Activated naive CD4-positive, alpha-beta T cell treated with anti-CD3 and anti-CD28 coated beads, Interleukin-2, amount 50 U/mL, for 24 hours (primary cell): ENCODE measurements at regions not wholly inside any gene's neighbourhood (a gene's known extent, or its start where the extent isn't known, plus 50 kb on each side); places are given as distances from the start of the nearest gene placed in this dataset.

ENCODE experiments used
- H3K27ac Mint-ChIP-seq: one replicate; pipeline ENCODE4 v1.8.0; 2021; ENCODE audit warnings: mild to moderate bottlenecking, mixed read lengths
- H3K27me3 Mint-ChIP-seq: one replicate; pipeline ENCODE4 v1.8.0; 2021; ENCODE audit warnings: mixed read lengths
- H3K36me3 Mint-ChIP-seq: one replicate; pipeline ENCODE4 v1.8.0; 2021; ENCODE audit warnings: mixed read lengths
- H3K4me1 Mint-ChIP-seq: one replicate; pipeline ENCODE4 v1.8.0; 2021; ENCODE audit warnings: mixed read lengths
- H3K4me3 Mint-ChIP-seq: one replicate; pipeline ENCODE4 v1.8.0; 2021; ENCODE audit warnings: mild to moderate bottlenecking, mixed read lengths
- H3K9me3 Mint-ChIP-seq: one replicate; pipeline ENCODE4 v1.8.0; 2021; ENCODE audit warnings: mixed read lengths

DNA sequence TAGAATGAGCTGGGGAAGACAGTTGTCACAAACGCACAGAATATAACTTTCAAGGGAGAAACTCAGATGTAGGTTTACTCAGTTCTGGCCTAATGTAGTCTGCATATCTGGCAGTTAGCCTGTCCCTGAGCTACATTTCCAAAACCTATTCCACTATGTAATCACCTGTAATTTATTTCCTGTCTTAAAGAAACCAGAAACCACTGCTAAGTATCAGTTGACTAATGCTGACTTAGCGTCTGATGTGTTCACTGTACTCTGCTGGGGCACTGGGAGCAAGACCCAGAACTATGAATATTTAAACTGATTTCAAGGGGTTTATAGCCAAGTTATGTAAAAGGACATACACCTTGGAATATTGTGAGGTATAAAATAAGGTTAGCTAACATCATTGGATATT is 1995.2 kb upstream of the PIK3C3 start:
- H3K4me1 Mint-ChIP-seq: no peaks in the 10 kb centered on the region
- no peak overlapping the region for H3K4me3 Mint-ChIP-seq
- H3K27ac Mint-ChIP-seq: no peak overlapping the region
- H3K36me3 Mint-ChIP-seq: no peaks in the 10 kb centered on the region
- peaks cover 8% of the 10 kb centered on the region for H3K9me3 Mint-ChIP-seq
- no peaks in the 10 kb centered on the region for H3K27me3 Mint-ChIP-seq

DNA sequence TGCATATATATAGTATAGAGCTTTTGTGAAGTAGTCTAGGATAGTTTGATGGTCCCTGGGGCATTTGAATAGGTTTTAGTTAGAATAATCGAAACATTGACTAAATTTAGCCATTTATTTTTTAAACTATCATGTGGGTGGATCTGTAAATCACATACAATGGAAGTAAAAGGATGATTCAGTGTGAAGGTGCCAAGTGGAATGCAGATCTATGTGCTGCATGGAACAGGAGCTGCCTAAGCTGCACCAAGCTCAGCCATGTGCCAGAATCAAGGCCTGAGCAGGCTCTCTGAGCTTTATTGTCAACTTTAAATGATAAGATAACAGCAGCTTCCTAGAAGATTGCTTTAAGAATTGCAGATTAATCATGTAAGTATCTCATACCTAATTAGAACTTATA is 1996.2 kb upstream of the PIK3C3 start:
- Mint-ChIP-seq H3K27ac (no peak overlapping the region), H3K27me3 (no peaks in the 10 kb centered on the region), H3K36me3 (no peaks in the 10 kb centered on the region), H3K4me1 (no peaks in the 10 kb centered on the region), H3K9me3 (peaks cover 8% of the 10 kb centered on the region), H3K4me3 (no peak overlapping the region)

DNA sequence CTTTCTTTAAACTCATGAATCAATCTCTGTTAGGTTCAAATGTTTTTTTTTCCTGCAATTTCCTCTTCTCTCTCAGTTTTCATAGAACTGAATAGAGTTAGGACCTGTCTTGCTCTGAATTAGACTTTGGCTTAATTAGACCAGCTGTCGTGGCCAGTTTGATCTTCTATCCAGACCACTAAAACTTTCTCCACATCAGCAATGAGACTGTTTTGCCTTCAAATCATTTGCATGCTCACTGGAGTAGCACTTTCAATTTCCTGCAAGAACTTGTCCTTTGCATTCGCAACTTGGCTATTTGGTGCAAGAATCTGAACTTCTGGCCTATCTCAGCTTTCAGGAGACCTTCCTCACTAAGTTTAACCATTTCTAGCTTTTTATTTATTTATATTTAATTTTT is 2002.2 kb upstream of the PIK3C3 start:
- Mint-ChIP-seq H3K36me3 (no peaks in the 10 kb centered on the region), H3K27me3 (no peaks in the 10 kb centered on the region), H3K4me3 (no peak overlapping the region), H3K9me3 (peaks cover 8% of the 10 kb centered on the region), H3K27ac (no peak overlapping the region), H3K4me1 (no peaks in the 10 kb centered on the region)

DNA sequence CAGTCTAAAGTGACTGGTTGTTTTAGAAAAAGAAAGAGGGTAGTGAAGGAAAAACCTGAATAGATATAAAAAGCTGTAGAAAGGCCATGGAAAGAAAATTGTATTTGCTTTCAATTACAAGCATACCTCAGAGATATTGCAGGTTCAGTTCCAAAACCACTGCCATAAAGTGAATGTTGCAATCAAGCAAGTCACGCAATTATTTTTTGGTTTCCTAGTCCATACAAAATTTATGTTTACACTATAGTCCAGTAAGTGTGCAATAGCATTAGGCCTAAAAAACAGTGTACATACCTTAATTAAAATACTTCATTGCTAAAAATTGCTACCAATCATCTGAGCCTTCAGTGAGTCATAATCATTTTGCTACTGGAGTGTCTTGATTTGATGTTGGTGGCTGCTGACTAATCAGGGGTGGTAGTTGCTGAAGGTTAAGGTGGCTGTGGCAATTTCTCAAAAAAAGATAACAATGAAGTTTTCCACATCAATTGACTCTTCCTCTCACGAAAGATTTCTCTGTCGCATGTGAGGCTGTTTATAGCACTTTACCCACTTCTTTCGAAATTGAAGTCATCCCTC is 2003.8 kb upstream of the PIK3C3 start:
- Mint-ChIP-seq H3K9me3 (peaks cover 3% of the 10 kb centered on the region), H3K36me3 (no peaks in the 10 kb centered on the region), H3K4me3 (no peak overlapping the region), H3K27ac (no peak overlapping the region), H3K4me1 (no peaks in the 10 kb centered on the region), H3K27me3 (no peaks in the 10 kb centered on the region)

GRCh38 chr18:39946623-39947061 is 2008.4 kb upstream of the PIK3C3 start:
- Mint-ChIP-seq H3K9me3 (peaks cover 5% of the 10 kb centered on the region), H3K27ac (no peak overlapping the region), H3K27me3 (no peaks in the 10 kb centered on the region), H3K4me1 (no peaks in the 10 kb centered on the region), H3K4me3 (no peak overlapping the region), H3K36me3 (no peaks in the 10 kb centered on the region)

GRCh38 chr18:39945076-39945475 is 2010.0 kb upstream of the PIK3C3 start:
- H3K4me1 Mint-ChIP-seq: no peaks in the 10 kb centered on the region
- no peak overlapping the region for H3K27ac Mint-ChIP-seq
- H3K27me3 Mint-ChIP-seq: no peaks in the 10 kb centered on the region
- H3K4me3 Mint-ChIP-seq: no peak overlapping the region
- H3K36me3 Mint-ChIP-seq: no peaks in the 10 kb centered on the region
- peaks cover 5% of the 10 kb centered on the region for H3K9me3 Mint-ChIP-seq

- H3K4me1 Mint-ChIP-seq: no peaks in the 10 kb centered on the region
- no peak overlapping the region for H3K4me3 Mint-ChIP-seq
- H3K27me3 Mint-ChIP-seq: no peaks in the 10 kb centered on the region
- no peak overlapping the region for H3K27ac Mint-ChIP-seq
- H3K9me3 Mint-ChIP-seq: peaks cover 5% of the 10 kb centered on the region
- H3K36me3 Mint-ChIP-seq: no peaks in the 10 kb centered on the region
These were observed 2012.3 kb upstream of the PIK3C3 start for GRCh38 chr18:39942702-39943101.

DNA sequence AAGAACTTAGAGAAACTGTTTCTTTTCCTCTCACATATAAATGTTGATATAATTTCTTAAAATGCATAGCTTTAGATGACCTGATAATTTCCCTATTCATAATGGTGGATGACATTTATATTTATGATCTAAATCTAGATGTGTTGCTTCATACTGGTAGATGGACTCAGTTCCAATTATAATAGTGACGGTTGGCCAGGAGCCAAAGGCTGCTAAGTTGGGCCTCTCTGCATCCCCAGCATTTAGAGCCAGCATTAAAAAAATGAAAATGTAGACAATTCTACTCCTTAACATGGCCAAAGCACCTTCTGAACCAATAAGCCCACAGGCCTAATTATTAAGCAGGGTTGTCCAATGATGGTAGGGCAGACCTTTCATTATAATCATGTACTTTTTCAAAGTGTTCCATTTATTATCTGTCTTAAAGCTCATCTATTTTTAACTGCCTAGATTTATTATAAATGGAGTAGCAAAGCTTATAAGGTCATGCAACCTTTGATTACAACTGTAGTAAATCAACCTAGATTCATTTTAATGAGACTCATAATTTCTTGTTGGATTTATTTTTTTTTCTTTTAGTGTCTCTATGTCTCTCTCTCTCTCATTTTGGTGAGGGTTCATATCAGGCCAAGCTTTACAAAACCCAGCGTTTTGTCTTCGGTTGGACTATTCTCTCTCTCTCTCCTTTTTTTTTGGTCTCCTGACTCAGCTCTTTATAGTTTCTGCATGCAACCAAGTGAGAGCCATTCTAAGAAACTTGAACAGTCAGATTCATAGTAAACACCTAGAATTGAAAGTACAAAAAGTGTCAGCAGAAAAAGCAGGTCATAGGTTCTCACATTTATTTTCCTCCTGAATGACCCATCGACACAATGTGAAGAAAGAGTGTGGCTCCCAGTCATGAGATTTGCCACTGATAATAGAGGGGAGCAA is 2016.1 kb upstream of the PIK3C3 start:
- Mint-ChIP-seq H3K9me3 (peaks cover 9% of the 10 kb centered on the region), H3K27ac (no peak overlapping the region), H3K4me3 (no peak overlapping the region), H3K4me1 (no peaks in the 10 kb centered on the region), H3K27me3 (no peaks in the 10 kb centered on the region), H3K36me3 (no peaks in the 10 kb centered on the region)

DNA sequence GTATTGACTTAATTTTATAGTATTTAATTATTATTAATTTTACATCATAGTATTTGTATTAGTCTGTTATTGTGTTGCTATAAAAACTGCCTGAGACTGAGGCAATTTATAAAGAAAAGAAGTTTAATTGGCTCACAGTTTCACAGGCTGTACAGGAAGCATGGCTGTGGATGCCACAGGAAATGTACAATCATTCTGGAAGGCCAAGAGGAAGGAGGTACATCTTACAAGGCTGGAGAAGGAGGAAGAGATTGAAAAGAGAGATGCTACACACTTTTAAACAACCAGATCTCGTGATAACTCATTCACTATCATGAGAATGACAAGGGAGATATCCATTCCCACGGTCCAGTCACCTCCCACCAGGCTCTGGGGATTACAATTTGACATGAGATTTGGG is 2019.4 kb upstream of the PIK3C3 start:
- Mint-ChIP-seq H3K9me3 (peaks cover 16% of the 10 kb centered on the region), H3K4me1 (no peaks in the 10 kb centered on the region), H3K4me3 (no peak overlapping the region), H3K36me3 (no peaks in the 10 kb centered on the region), H3K27me3 (no peaks in the 10 kb centered on the region), H3K27ac (no peak overlapping the region)

- Mint-ChIP-seq H3K36me3 (no peaks in the 10 kb centered on the region), H3K27me3 (no peaks in the 10 kb centered on the region), H3K4me3 (no peak overlapping the region), H3K27ac (no peak overlapping the region), H3K9me3 (peaks cover 6% of the 10 kb centered on the region), H3K4me1 (no peaks in the 10 kb centered on the region)
These were observed 2036.2 kb upstream of the PIK3C3 start for GRCh38 chr18:39918847-39919246.

- no peaks in the 10 kb centered on the region for H3K36me3 Mint-ChIP-seq
These were observed 2041.2 kb upstream of the PIK3C3 start for GRCh38 chr18:39913672-39914366.

DNA sequence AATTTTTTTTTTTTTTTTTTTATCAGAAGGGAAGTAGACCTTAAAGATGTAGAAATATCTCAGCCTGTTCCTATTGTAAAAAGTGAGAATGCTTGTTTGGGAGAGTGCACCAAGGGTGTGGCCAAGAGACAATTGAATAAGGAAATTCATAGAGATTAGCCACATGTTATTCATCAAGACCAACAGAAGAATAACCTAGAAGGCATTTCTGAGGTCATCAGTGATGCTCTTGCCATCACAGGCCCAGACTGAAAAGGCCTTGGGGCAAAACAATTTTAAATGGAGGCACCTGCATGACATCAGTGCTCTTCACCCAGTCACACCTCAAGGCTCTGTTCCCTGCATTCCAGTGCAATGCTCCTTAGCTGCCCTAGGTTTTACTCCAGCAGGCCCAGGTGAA is 2043.3 kb upstream of the PIK3C3 start:
- H3K4me1 Mint-ChIP-seq: no peaks in the 10 kb centered on the region

More at GRCh38 chr18:39913672-39914366, 2041.2 kb upstream of the PIK3C3 start:
- Mint-ChIP-seq H3K27ac (no peak overlapping the region), H3K4me3 (no peak overlapping the region), H3K4me1 (no peaks in the 10 kb centered on the region), H3K9me3 (peaks cover 22% of the 10 kb centered on the region), H3K27me3 (no peaks in the 10 kb centered on the region)

DNA sequence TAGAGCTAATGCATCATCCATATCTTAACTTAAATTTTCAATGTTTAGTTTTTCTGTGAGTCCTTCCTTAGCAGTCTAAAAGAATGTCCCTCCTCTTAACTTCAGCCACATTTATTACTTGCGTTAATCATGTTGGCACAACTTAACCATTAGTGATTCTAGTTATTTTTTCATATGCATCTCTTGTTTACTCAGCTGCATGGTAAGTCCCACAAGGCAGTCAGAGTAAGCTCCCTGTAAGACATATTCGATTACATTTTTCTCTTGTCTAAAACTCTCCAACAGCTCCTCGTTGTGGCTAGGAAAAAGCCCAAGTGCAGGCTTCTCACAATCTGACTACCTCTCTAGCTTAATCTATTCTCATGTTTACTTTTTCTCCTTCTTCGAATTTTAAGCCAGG is 2045.3 kb upstream of the PIK3C3 start:
- no peaks in the 10 kb centered on the region for H3K36me3 Mint-ChIP-seq

More for the DNA sequence above, 2043.3 kb upstream of the PIK3C3 start:
- peaks cover 22% of the 10 kb centered on the region for H3K9me3 Mint-ChIP-seq
- no peak overlapping the region for H3K27ac Mint-ChIP-seq
- no peaks in the 10 kb centered on the region for H3K27me3 Mint-ChIP-seq
- H3K4me3 Mint-ChIP-seq: no peak overlapping the region
- H3K36me3 Mint-ChIP-seq: no peaks in the 10 kb centered on the region

GRCh38 chr18:39886136-39886535 is 2068.9 kb upstream of the PIK3C3 start:
- no peaks in the 10 kb centered on the region for H3K9me3 Mint-ChIP-seq
- no peak overlapping the region for H3K4me3 Mint-ChIP-seq
- H3K27ac Mint-ChIP-seq: no peak overlapping the region
- no peaks in the 10 kb centered on the region for H3K36me3 Mint-ChIP-seq
- no peaks in the 10 kb centered on the region for H3K27me3 Mint-ChIP-seq
- H3K4me1 Mint-ChIP-seq: no peaks in the 10 kb centered on the region

More for the DNA sequence above, 2045.3 kb upstream of the PIK3C3 start:
- Mint-ChIP-seq H3K4me1 (no peaks in the 10 kb centered on the region), H3K27ac (no peak overlapping the region), H3K9me3 (peaks cover 16% of the 10 kb centered on the region), H3K4me3 (no peak overlapping the region), H3K27me3 (no peaks in the 10 kb centered on the region)

- Mint-ChIP-seq H3K4me3 (no peak overlapping the region), H3K4me1 (no peaks in the 10 kb centered on the region), H3K36me3 (no peaks in the 10 kb centered on the region), H3K27me3 (no peaks in the 10 kb centered on the region), H3K9me3 (peaks cover 10% of the 10 kb centered on the region), H3K27ac (no peak overlapping the region)
These were observed 2082.4 kb upstream of the PIK3C3 start for GRCh38 chr18:39872651-39873050.

GRCh38 chr18:39871961-39872360 is 2083.1 kb upstream of the PIK3C3 start:
- Mint-ChIP-seq H3K27ac (no peak overlapping the region), H3K36me3 (no peaks in the 10 kb centered on the region), H3K9me3 (peaks cover 10% of the 10 kb centered on the region), H3K27me3 (no peaks in the 10 kb centered on the region), H3K4me3 (no peak overlapping the region), H3K4me1 (no peaks in the 10 kb centered on the region)
